Endodermal cell (in vitro differentiated cells): ENCODE measurements at regions not wholly inside any gene's neighbourhood (a gene's known extent, or its start where the extent isn't known, plus 50 kb on each side); places are given as distances from the start of the nearest gene placed in this dataset.

Experiments
- DNase-seq: peaks from one replicate; pipeline ENCODE4 v3.0.0-alpha.2; 2017
- H3K27ac ChIP-seq: 2 replicates; pipeline ENCODE4 v1.5.1; 2013; ENCODE audit warnings: mild to moderate bottlenecking, low read depth, low read length, moderate library complexity
- H3K27me3 ChIP-seq: 2 replicates; pipeline ENCODE4 v1.6.1; 2013; ENCODE audit warnings: mild to moderate bottlenecking, low read length, moderate library complexity; ENCODE audit not compliant: insufficient read depth, control insufficient read depth, poor library complexity, severe bottlenecking
- H3K36me3 ChIP-seq: 2 replicates; pipeline ENCODE4 v1.7.0; 2013; ENCODE audit warnings: mild to moderate bottlenecking, low read length, moderate library complexity; ENCODE audit not compliant: control insufficient read depth, insufficient read depth
- H3K4me1 ChIP-seq: one replicate; pipeline ENCODE4 v1.7.0; 2013; ENCODE audit warnings: low read length; ENCODE audit not compliant: control insufficient read depth, insufficient read depth
- H3K4me3 ChIP-seq: 2 replicates; pipeline ENCODE4 v1.5.1; 2013; ENCODE audit warnings: mild to moderate bottlenecking, low read length, moderate library complexity
- H3K9ac ChIP-seq: 2 replicates; pipeline ENCODE4 v1.6.1; 2013; ENCODE audit warnings: mild to moderate bottlenecking, low read length, moderate library complexity; ENCODE audit not compliant: poor library complexity, severe bottlenecking; ENCODE audit errors: extremely low read depth
- H3K9me3 ChIP-seq: 2 replicates; pipeline ENCODE4 v1.6.1; 2013; ENCODE audit warnings: mild to moderate bottlenecking, low read length, moderate library complexity; ENCODE audit not compliant: control insufficient read depth
- H3K27ac Mint-ChIP-seq: 2 replicates; pipeline ENCODE4 v1.8.0; 2020; ENCODE audit warnings: mixed read lengths
- H3K27me3 Mint-ChIP-seq: 2 replicates; pipeline ENCODE4 v1.8.0; 2021; ENCODE audit warnings: mild to moderate bottlenecking, mixed read lengths; ENCODE audit not compliant: insufficient read depth
- H3K36me3 Mint-ChIP-seq: 2 replicates; pipeline ENCODE4 v1.8.0; 2020; ENCODE audit warnings: low read depth, mixed read lengths
- H3K4me1 Mint-ChIP-seq: 2 replicates; pipeline ENCODE4 v1.8.0; 2020; ENCODE audit warnings: mixed read lengths
- H3K4me3 Mint-ChIP-seq: 2 replicates; pipeline ENCODE4 v1.8.0; 2020; ENCODE audit warnings: mild to moderate bottlenecking, moderate library complexity, mixed read lengths
- H3K9me3 Mint-ChIP-seq: 2 replicates; pipeline ENCODE4 v1.8.0; 2020; ENCODE audit warnings: mild to moderate bottlenecking, mixed read lengths
- WGBS, 2 experiments: methylation state at CpG; one replicate each; pipeline versions ENCODE4 v1.1.5 to v1.1.7; 2013; ENCODE audit warnings: missing lambda C conversion rate in 2 of 2, mixed read lengths in 1 of 2; ENCODE audit not compliant: insufficient coverage in 1 of 2, insufficient read length in 1 of 2; 5-methylcytosine and 5-hydroxymethylcytosine counted together
- TF ChIP-seq, protein P1 (sequence below): fragments of 200-600 bp; sonication (generic); conservative IDR thresholded peaks from 2 replicates; pipeline ENCODE4 v1.5.0; 2021; ENCODE audit warnings: antibody characterized with exemption, mild to moderate bottlenecking

DNA sequence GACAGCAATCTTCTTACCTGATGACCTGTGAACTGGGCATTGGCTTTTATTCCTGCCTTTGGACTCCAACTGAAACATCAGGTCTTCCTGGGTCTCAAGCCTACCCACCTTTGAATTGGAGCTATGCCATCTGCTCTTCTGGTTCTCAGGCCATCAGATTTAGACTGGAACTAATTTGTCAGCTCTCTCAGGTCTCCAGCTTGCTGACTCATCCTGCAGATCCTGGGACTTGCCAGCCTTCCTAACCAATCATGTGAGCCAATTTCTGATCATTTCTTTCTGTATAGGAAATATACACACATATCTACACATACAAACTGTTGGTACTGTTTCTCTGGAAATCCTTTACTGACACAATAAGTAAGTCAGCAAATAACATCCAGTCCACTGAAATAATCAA is 65.3 kb upstream of the TSPAN8 start:
- no peaks in the 10 kb centered on the region for H3K36me3 ChIP-seq
- H3K27ac ChIP-seq, result no peak overlapping the region
- DNase-seq, result no peak
- Mint-ChIP-seq H3K9me3 (no peaks in the 10 kb centered on the region), H3K4me3 (no peak overlapping the region), H3K4me1 (peaks cover 12% of the 10 kb centered on the region), H3K27ac (no peak overlapping the region), H3K27me3 (no peaks in the 10 kb centered on the region), H3K36me3 (no peaks in the 10 kb centered on the region)
- TF ChIP-seq, protein P1, sequence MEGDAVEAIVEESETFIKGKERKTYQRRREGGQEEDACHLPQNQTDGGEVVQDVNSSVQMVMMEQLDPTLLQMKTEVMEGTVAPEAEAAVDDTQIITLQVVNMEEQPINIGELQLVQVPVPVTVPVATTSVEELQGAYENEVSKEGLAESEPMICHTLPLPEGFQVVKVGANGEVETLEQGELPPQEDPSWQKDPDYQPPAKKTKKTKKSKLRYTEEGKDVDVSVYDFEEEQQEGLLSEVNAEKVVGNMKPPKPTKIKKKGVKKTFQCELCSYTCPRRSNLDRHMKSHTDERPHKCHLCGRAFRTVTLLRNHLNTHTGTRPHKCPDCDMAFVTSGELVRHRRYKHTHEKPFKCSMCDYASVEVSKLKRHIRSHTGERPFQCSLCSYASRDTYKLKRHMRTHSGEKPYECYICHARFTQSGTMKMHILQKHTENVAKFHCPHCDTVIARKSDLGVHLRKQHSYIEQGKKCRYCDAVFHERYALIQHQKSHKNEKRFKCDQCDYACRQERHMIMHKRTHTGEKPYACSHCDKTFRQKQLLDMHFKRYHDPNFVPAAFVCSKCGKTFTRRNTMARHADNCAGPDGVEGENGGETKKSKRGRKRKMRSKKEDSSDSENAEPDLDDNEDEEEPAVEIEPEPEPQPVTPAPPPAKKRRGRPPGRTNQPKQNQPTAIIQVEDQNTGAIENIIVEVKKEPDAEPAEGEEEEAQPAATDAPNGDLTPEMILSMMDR, result no peak
- H3K27me3 ChIP-seq, result no peaks in the 10 kb centered on the region
- H3K4me1 ChIP-seq, result no peaks in the 10 kb centered on the region
- no peaks in the 10 kb centered on the region for H3K9me3 ChIP-seq
- H3K4me3 ChIP-seq, result no peak overlapping the region
- no peak overlapping the region for H3K9ac ChIP-seq

DNA sequence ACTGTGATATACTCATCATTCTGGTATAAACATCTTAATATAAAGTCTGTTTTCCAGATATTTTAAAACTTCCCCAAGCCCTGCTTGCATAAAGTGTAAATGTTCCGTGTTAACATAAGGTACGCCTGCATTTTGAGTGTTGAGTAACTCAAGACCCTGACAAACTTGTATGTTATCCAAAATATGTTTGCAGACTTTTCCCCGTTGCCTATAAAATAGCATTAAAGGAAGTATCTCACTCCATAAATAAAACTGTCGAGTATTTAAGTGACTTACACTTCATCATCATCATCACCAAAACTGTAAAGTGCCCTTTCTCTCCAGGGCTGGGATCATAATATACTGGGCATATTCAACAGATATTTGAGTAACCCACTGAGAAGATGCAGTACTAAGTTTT is 64.6 kb upstream of the TSPAN8 start:
- H3K36me3 Mint-ChIP-seq, result no peaks in the 10 kb centered on the region
- H3K9me3 Mint-ChIP-seq, result no peaks in the 10 kb centered on the region
- no peak for DNase-seq
- Histone ChIP-seq H3K4me3 (no peak overlapping the region), H3K27me3 (no peaks in the 10 kb centered on the region), H3K9me3 (no peaks in the 10 kb centered on the region), H3K4me1 (no peaks in the 10 kb centered on the region), H3K27ac (no peak overlapping the region), H3K9ac (no peak overlapping the region), H3K36me3 (no peaks in the 10 kb centered on the region)
- H3K4me3 Mint-ChIP-seq, result no peak overlapping the region
- no peak overlapping the region for H3K27ac Mint-ChIP-seq
- TF ChIP-seq, protein P1, result no peak
- H3K4me1 Mint-ChIP-seq, result peaks cover 12% of the 10 kb centered on the region
- WGBS, 2 experiments, result 95 to 100% methylated on average over 4 of the region's 4 CpGs
- H3K27me3 Mint-ChIP-seq, result no peaks in the 10 kb centered on the region

DNA sequence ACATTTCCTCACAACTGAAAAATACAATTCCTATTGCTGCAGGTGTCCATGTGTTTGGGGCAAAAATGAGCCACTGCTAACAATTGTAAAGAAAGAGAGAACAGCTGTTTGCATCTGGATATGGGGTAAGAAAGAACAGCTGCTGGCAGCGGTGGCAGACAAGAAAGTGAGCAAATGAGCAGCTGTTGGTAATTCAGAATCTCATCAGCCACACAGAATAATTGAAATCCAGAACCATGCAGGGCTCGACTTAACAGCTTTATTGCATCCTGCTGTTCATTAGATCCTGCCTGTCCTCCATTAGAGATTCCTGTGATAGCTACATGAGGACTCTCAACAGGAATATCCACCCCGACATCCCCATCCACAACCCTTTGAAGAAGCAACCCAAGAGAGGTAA is 62.5 kb upstream of the TSPAN8 start:
- 57 to 86% methylated on average over 1 to 3 of the region's 3 CpGs for WGBS, 2 experiments
- Mint-ChIP-seq H3K36me3 (no peaks in the 10 kb centered on the region), H3K9me3 (no peaks in the 10 kb centered on the region), H3K4me3 (no peak overlapping the region), H3K27ac (no peak overlapping the region), H3K4me1 (peaks cover 25% of the 10 kb centered on the region), H3K27me3 (no peaks in the 10 kb centered on the region)
- H3K9ac ChIP-seq, result no peak overlapping the region
- TF ChIP-seq, protein P1, result no peak
- no peaks in the 10 kb centered on the region for H3K9me3 ChIP-seq
- DNase-seq, result no peak
- H3K4me1 ChIP-seq, result no peaks in the 10 kb centered on the region
- H3K27ac ChIP-seq, result no peak overlapping the region
- H3K27me3 ChIP-seq, result no peaks in the 10 kb centered on the region
- H3K4me3 ChIP-seq, result no peak overlapping the region
- H3K36me3 ChIP-seq, result no peaks in the 10 kb centered on the region
